Jurkat, Clone E6-1 (cell line): ENCODE measurements at regions not wholly inside any gene's neighbourhood (a gene's known extent, or its start where the extent isn't known, plus 50 kb on each side); places are given as distances from the start of the nearest gene placed in this dataset.
A peak's percentile ranks its signal among the peaks of the same experiment; 100 is the strongest.

Source experiments
- DNase-seq: peaks from one replicate; pipeline ENCODE4 v3.0.0-alpha.2; 2011; ENCODE audit warnings: low read depth, low spot score
- H3K4me3 ChIP-seq: 2 replicates; pipeline ENCODE4 v1.5.1; 2011; ENCODE audit warnings: mild to moderate bottlenecking, low read length, control low read depth, moderate library complexity

DNA sequence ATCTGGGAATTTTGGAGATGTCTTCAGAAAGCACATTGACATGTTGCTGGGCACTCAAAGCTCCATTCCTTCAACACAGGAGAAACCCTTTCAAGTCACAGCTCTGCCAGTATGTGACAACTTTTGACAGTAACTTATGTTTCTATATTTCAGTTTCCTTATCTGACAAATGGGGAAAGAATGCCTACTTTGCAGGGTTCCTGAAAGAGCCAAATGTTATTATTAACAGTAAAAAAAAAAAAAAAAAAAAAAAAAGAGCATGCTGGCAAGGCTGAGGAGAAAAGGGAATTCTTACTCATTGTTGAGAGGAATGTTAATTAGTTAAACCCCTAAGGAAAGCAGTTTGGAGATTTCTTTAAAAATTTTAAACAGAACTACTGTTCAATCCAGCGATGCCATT is 272.5 kb upstream of the TGFBR2 start:
- H3K4me3 ChIP-seq: no peak overlapping the region
- DNase-seq: no peak

DNA sequence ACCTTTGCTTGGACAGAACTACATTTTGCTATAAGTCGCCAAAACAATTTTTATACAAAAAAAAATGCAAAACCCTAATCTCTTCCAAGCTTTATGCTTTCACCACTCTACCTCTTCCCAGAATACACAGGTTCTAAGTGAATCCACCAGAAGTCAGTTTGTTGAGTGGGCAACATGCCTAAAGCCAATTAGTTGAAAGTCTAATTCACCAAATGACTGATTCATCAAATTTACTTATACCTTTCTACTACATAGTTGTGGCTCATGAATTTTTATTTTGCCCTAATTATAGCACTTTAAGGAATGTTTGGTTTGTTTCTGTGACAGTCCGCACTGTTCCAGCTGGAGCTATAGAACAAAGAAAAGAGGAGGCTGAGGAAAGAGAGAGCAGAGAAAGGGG is 265.9 kb upstream of the TGFBR2 start:
- DNase-seq: no peak
- H3K4me3 ChIP-seq: no peak overlapping the region

DNA sequence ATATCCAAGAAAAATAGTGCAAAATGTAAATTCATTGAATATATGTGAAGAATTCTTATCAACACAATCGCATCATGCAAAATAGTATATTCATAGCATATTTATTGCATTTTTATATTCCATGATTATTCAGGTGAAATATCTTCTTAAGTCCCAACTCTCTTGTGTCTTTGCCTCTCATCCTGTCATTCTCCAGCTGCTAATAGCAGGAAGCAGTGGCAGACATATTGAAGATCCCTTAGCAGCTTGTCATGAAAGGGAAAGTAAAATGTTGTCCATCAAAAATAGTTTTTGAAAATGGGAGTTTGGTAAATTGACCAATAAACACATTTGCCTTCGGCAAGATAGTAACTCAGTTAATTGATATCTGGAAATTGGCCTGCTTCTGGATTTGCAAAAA is 265.3 kb upstream of the TGFBR2 start:
- DNase-seq: no peak
- no peak overlapping the region for H3K4me3 ChIP-seq

DNA sequence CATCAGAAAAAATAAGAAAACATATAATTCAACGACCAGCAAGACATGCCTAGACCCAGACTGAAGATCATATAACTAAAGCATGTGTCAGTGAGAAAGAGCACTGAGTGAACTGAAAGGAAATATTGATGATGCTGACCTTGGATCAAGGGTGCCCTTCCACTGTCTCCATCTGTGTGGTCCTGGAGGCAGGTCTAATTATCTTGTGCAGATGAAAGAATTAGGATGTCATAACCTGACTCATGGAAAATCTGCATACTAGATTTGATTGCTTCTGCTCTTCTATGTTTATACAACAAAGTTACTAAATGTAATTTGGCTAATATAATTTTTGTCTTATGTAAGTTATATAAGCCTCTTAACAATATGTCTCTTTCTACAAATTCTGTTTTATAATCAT is 264.6 kb upstream of the TGFBR2 start:
- H3K4me3 ChIP-seq: no peak overlapping the region
- no peak for DNase-seq

DNA sequence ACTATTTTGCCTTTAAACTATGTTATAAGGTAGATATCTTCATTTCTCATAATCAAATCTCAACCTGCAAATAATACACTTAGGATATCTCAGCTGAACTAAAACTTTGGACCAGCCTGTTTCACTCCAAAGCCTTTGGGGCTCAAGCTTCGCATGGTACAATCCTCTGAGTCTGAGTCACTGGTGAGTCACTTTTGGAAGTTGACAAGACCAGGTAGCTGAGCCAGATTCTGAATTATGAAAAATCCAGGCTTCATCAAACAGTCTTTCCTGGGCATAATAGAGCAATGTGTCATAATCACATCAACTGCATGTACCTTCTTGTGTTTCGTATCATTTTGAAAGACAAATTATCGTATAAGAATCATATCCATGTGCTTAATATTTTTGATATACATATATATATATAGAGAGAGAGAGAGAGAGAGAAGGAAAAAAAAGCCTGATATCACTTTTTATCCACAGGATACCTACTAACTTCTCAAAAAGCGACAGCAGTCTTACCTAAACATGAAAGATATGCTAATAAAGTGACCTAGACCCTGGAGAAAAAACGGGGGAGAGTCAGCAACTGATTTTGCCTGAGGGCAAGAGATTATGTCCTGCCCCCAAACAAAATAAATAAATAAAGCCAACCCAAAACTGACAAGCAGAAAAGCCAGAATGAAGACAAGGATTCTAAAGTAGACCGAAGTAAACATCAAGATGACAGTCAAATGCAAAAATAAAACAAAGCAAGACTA is 263.9 kb upstream of the TGFBR2 start:
- no peak overlapping the region for H3K4me3 ChIP-seq
- DNase-seq: no peak

DNA sequence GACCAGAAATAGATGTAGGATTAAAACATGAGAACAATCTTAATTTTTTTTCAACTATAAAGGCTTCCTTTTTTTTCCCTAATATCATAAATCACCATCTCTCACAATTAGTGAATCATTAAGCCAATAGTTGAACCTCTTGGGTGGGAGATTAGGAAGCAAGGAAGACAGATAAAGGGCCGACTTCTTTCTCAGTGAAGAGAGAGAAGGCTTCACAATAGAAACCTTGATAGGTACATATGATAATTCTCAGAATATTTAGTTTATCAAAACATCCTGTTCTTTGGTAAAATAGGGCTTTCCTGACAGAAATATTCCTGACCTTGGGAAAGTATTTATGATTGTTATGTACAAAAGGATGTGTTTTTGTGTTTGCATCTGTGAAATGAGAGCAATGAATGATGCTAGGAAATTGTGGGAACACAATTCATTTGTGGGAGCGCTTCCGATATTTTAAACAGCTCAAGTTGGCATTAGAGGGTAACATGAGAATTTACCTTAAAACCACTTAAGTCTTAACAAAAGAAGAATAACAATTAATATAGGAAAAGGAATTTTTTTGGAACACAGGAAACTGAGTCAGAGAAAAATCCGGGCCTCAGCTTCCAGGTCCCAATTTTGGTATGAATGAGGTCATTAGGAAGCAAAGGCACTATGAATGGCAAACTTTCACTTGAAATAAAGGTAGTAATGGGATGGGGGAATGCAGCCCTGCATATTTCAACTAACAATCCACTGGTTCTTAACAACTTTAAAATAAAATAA is 263.2 kb upstream of the TGFBR2 start:
- no peak overlapping the region for H3K4me3 ChIP-seq

DNA sequence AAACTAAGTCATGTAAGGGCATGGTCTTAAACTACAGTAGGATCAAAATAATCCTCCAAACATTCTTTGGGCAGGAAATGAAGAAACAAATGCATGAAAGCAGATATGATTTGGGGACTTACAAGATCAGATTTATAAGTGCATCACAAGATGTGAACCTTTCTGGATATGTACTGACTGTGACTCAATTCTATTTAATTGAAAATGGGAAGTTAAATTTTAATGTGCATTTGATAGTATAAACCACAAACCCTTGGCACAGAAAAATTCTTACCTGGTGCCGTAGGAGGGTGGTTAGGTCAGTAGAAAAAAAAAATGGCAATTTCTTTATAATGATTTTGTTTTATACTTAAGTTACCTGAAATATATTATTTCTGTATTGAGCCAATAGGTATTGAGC is 262.5 kb upstream of the TGFBR2 start:
- H3K4me3 ChIP-seq: no peak overlapping the region
- no peak for DNase-seq

More for the DNA sequence above, 263.2 kb upstream of the TGFBR2 start:
- no peak for DNase-seq

DNA sequence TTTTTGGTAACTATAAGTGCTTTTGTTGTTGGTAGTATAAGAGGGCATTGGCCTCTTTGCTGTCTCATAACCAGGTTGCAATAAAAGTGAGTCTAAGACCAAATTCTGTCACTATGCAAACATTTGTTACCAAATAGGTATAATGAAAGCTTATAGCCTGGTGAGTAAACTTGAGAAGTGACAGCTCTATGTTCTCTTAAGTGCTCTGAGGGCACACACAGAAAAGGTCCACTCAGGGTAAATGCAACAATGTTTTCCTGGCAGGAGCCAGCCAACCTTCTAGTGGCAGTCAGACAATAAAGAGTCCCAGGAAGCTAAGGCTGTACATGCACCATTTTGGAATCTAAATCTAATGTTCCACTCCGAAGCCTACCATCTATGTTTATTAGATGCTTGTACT is 262.1 kb upstream of the TGFBR2 start:
- no peak overlapping the region for H3K4me3 ChIP-seq
- no peak for DNase-seq

DNA sequence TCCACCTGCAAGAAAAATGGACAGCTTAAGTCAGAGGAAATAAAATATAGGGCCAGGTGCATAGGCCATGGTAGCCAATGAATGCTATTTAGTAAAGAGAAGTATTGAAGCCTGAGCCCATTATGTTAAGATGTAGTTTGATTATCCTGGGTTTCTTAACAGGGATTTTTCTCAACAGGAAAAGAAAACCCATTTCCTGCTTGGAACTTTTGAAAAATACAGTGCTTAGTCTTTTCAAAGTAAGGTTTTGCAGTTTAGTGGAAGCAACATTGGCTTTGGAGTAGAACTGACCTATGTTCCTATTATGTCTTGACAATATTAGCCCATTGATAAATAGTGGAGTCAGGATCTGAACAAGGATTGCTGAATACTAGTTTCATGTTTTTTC is 259.5 kb upstream of the TGFBR2 start:
- no peak for DNase-seq
- no peak overlapping the region for H3K4me3 ChIP-seq

DNA sequence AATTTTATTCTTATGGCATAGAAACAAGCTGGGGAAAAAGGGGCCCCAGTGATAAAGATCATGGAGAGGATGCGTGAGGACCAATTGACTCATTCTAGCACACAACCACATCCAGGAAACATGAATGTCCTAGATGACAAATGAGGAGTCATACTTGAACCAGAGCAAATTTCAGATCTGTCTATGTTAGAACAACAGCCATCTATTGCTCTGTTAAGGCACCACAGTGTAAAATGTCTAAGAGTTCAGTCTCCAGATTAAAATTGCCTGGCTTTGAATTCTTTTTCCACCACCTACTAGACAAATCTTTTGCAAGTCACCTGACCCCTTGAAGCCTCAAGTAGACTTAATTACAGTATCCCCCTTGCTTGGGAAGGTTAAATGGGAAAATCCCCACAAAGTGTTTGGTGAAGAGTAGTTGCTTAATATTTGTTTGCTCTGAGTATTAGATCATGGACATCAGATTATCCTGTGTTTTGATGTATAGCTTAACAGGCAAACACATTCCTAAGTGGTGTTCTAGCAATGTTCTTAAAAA is 258.7 kb upstream of the TGFBR2 start:
- peak; percentile 56 for DNase-seq
- no peak overlapping the region for H3K4me3 ChIP-seq

DNA sequence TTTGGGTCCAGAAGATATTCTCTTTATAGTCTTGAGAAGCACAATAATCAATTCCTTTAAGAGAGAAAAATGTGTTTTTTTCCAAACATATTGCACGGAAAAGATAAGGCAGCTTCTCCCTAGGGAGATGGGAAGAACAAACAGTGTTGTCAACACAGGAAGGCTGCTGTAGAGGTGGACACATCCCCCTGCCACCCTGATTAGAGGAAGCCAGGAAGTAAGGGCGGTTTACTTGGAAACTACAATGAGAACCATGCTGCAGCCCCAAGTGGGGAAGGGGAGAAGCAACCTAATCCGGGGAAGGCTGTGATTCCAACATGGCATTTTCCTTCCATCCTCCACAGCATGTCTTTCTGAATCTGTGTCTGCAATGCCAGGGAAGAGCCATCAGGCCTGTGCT is 256.9 kb upstream of the TGFBR2 start:
- no peak overlapping the region for H3K4me3 ChIP-seq
- DNase-seq: no peak

DNA sequence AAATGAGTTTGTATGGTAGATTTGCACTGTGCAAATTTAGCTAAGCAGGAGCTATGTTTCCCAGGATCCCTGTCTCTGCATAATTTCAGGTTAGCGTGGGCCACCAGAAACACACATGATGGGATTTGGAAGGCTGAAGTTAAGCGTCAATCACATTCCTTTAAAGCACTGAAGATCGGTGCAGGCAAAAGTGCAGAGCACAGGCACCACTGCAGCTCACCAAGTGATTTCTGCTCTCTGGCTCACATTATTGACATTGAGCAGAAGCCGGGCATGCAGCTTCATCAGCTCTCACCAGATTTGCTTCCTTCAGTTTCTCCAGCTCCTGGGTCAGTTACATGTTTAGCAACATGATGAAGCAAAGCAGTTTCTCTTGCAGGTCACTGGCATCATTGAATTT is 256.4 kb upstream of the TGFBR2 start:
- no peak for DNase-seq
- H3K4me3 ChIP-seq: no peak overlapping the region

DNA sequence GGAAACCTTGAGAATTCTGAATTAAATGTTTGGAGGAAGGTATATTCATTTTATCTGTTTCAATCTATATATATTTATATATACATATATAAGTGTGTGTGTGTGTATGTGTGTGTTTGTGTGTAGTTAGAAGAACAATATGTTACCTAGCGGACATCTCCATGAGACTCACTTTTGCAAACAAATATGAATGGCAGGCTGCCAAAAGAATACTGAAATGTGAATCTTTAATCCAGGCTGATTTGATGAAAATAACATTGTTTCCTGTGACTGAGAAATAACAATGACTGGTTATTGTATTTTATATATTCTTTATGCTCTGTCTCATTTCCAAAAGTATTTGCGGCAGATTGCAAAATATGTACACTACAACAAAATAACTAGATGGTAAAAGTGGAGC is 255.5 kb upstream of the TGFBR2 start:
- DNase-seq: no peak
- H3K4me3 ChIP-seq: no peak overlapping the region

DNA sequence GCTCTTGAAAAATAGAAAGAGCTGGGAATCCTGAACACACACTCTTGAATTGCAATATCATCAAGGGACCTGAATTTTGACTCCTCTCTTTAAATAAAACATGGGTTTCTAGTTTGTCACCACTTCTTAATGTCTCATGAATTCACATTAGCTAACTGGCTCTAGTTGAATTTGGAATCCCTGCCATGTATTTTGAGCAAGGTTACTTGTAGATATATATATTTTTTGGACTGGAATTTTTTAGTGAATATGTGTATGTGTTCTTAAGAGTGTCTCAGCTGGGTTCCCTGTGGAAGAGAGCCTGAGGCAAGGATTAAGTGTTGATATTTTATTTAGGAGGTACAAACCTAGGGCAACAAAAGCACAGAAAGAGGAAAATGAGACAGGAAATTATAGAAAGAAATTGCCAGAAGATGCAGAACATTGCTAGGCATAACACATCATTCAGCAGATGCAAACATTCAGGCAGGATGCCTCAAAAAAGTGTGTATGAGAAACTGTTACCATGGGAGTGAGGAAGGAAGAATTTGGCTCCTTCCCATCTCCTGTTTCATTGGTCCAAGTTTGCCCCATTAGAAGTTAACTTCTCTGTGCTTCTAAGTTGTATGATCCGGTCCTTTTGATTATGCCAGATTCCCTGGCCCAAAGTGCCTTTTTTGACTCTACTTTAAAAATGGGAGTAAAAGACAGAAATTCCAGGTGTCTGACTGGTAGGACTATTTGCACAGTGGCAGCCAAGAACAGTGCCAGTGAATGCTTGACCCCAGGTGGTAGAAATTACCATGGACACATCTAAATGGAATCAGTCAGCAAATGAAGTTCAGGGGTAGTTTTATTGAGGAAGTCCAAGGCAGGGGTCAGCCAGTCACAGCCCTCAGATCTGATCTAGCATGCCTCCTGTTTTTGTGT is 253.7 kb upstream of the TGFBR2 start:
- no peak for DNase-seq
- H3K4me3 ChIP-seq: no peak overlapping the region

DNA sequence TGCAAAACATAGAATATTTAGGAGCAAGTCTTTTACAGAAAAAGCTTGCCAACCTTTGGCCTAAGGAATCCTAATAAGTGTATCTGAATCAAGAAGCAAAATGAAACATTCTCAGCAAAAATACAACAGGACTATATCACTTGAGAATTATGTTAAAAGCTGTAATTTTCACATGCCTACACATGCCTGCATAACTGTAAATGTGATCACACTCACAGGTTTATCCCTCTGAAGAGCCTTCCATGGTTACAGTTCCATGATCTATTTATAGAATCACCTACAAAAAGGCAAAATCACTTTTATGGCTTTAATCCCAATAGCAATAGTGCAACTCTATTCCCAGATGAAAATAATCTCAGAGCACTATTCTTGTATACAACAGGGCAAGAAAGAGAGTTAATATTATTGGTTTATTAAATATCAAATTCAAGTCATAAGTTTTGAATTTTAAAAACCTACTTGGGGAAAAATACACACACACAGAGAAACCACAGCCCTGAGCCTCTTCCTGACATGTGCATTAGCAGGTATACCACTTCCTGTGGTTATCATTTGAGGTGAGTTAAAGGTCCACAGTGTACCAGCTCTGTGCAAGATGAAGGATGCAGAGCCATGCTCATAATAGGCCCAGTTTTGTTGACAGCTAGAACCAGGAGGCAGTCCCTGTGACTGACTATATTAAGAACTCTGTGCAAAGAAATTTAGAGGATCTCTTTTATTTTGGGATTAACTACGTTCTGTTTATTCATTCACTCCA is 252.5 kb upstream of the TGFBR2 start:
- no peak overlapping the region for H3K4me3 ChIP-seq
- peak; percentile 96 for DNase-seq

DNA sequence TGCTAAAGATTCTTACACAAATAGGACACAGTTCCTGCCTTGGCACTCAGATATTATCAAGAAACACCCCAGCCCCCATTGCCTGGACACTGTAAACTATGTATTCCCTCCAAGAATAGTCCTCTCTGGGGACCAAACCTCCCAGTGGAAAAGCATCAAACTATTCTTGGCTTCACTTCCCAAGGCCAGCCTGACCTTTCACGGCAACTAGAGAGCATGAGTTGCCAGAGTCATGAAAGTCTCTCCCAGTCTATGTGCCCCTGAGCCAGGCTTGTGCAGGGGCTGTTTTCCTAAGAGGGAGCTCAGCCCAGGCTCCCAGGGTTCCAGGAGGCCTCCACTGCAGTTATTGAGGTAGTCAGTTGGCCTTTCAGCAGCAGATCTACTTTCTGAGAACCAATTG is 251.9 kb upstream of the TGFBR2 start:
- no peak for DNase-seq
- no peak overlapping the region for H3K4me3 ChIP-seq

DNA sequence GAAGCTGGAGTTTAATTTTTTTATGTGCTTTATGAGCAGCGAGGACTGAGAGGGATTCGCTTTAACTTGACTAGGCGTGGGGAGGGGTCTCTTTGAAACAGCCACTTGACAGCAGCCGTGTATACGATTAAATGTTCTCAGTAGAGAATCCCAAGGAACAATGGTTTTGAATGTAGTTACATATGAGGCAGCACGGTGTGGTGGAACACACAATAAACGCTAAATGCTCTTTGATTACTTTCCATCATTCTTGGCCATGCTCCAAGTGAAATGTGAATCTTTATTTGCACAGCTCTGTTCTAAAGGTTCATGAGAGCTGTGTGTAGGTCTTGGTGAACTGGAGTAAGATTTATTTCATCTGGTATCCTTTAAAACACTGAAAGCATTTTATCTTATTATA is 251.4 kb upstream of the TGFBR2 start:
- DNase-seq: peak; percentile 66
- H3K4me3 ChIP-seq: no peak overlapping the region

DNA sequence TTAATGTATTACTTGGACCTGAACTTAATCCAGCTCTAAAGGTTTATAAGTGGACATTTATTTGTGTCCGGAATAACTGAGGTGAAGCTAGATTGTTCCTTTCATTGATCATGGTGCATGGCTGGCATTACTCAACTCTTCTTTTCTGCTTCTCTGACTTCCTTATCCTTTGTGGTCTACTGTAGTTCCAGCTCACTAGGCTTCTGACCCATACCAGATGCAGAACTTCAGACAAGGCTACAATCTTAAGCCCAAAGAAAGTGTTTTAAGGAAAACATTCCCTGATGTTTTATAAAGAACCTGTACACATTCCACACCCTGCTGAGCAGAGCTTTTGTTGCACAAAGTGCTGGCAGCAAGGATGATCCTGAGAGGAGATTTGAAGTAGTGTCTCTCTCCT is 250.8 kb upstream of the TGFBR2 start:
- H3K4me3 ChIP-seq: no peak overlapping the region
- DNase-seq: no peak
